ENCODE measurements at regions not wholly inside any gene's neighbourhood (a gene's known extent, or its start where the extent isn't known, plus 50 kb on each side); places are given as distances from the start of the nearest gene placed in this dataset.

GRCh38 chr6:1547785-1548184 is 61.9 kb upstream of the FOXC1 start:
- Histone ChIP-seq H3K36me3 (no peaks in the 10 kb centered on the region), H3K9me3 (no peaks in the 10 kb centered on the region), H3K4me3 (no peak overlapping the region), H3K27ac (no peak overlapping the region), H3K4me1 (peaks cover 0 to 5% (median 0%) of the 10 kb centered on the region in 4 donors), H3K27me3 (no peaks in the 10 kb centered on the region)
- DNase-seq (no peak), ATAC-seq (no peak)
- intact Hi-C loops (cut with DNase I), result no loop called here
- WGBS (ENCODE audit: insufficient coverage, low coverage, low lambda C conversion rate, missing lambda C conversion rate), result 71% methylated on average over 7 of the region's 8 CpGs
- TF ChIP-seq CTCF (IDR thresholded peaks at IDR 0.05), result no peak

- Histone ChIP-seq H3K27me3 (no peaks in the 10 kb centered on the region), H3K4me1 (peaks cover 0 to 5% (median 0%) of the 10 kb centered on the region in 4 donors), H3K27ac (no peak overlapping the region), H3K9me3 (no peaks in the 10 kb centered on the region), H3K4me3 (no peak overlapping the region), H3K36me3 (no peaks in the 10 kb centered on the region)
- WGBS (ENCODE audit: insufficient coverage, low coverage, low lambda C conversion rate, missing lambda C conversion rate), result 63% methylated on average over 2 of the region's 2 CpGs
- intact Hi-C loops (cut with DNase I), result no loop called here
- no peak for ATAC-seq
- TF ChIP-seq POLR2A (IDR thresholded peaks at IDR 0.05), result no peak
- TF ChIP-seq CTCF (IDR thresholded peaks at IDR 0.05), result no peak
- DNase-seq, result no peak
These were observed 58.5 kb upstream of the FOXC1 start for GRCh38 chr6:1551249-1551648.

- no peak overlapping the region for H3K4me3 ChIP-seq
- no peaks in the 10 kb centered on the region for H3K27me3 ChIP-seq
- H3K9me3 ChIP-seq, result no peaks in the 10 kb centered on the region
- WGBS (ENCODE audit: insufficient coverage, low coverage, low lambda C conversion rate, missing lambda C conversion rate), result 44% methylated on average over 4 of the region's 4 CpGs
- ATAC-seq, result peak; percentile 80 to 94 (median 86)
- H3K4me1 ChIP-seq, result peaks cover 0 to 5% (median 0%) of the 10 kb centered on the region in 4 donors
- TF ChIP-seq POLR2A (IDR thresholded peaks at IDR 0.05) (no peak), CTCF (IDR thresholded peaks at IDR 0.05) (peak; percentile 9 to 52 (median 30))
- H3K27ac ChIP-seq, result peak overlapping the region in 1 of 3 donors; percentile 48
- no peaks in the 10 kb centered on the region for H3K36me3 ChIP-seq
- peak in 1 of 3 donors; percentile 68 for DNase-seq
- intact Hi-C loops (cut with DNase I), result no loop called here
These were observed 57.4 kb upstream of the FOXC1 start for GRCh38 chr6:1552296-1552761.

GRCh38 chr6:1553562-1554083 is 56.1 kb upstream of the FOXC1 start:
- H3K36me3 ChIP-seq, result no peaks in the 10 kb centered on the region
- 74% methylated on average over 9 of the region's 9 CpGs for WGBS (ENCODE audit: insufficient coverage, low coverage, low lambda C conversion rate, missing lambda C conversion rate)
- H3K4me3 ChIP-seq, result no peak overlapping the region
- no peaks in the 10 kb centered on the region for H3K27me3 ChIP-seq
- DNase-seq (no peak), ATAC-seq (no peak)
- TF ChIP-seq CTCF (IDR thresholded peaks at IDR 0.05), result no peak
- no peak for TF ChIP-seq POLR2A (IDR thresholded peaks at IDR 0.05)
- no peaks in the 10 kb centered on the region for H3K9me3 ChIP-seq
- intact Hi-C loops (cut with DNase I), result no loop called here
- peaks cover 0 to 5% (median 0%) of the 10 kb centered on the region in 4 donors for H3K4me1 ChIP-seq
- no peak overlapping the region for H3K27ac ChIP-seq

- DNase-seq, result no peak
- Histone ChIP-seq H3K27ac (no peak overlapping the region), H3K4me3 (peak overlapping the region in 1 of 3 donors; percentile 69), H3K9me3 (no peaks in the 10 kb centered on the region), H3K27me3 (no peaks in the 10 kb centered on the region), H3K4me1 (peaks cover 0 to 5% (median 0%) of the 10 kb centered on the region in 4 donors), H3K36me3 (no peaks in the 10 kb centered on the region)
- intact Hi-C loops (cut with DNase I), result no loop called here
- no peak for ATAC-seq
- TF ChIP-seq CTCF (IDR thresholded peaks at IDR 0.05) (no peak), POLR2A (IDR thresholded peaks at IDR 0.05) (no peak)
- WGBS (ENCODE audit: insufficient coverage, low coverage, low lambda C conversion rate, missing lambda C conversion rate), result 69% methylated on average over 6 of the region's 8 CpGs
These were observed 55.6 kb upstream of the FOXC1 start for GRCh38 chr6:1554141-1554475.
